ENCODE measurements at regions not wholly inside any gene's neighbourhood (a gene's known extent, or its start where the extent isn't known, plus 50 kb on each side); places are given as distances from the start of the nearest gene placed in this dataset.

DNA sequence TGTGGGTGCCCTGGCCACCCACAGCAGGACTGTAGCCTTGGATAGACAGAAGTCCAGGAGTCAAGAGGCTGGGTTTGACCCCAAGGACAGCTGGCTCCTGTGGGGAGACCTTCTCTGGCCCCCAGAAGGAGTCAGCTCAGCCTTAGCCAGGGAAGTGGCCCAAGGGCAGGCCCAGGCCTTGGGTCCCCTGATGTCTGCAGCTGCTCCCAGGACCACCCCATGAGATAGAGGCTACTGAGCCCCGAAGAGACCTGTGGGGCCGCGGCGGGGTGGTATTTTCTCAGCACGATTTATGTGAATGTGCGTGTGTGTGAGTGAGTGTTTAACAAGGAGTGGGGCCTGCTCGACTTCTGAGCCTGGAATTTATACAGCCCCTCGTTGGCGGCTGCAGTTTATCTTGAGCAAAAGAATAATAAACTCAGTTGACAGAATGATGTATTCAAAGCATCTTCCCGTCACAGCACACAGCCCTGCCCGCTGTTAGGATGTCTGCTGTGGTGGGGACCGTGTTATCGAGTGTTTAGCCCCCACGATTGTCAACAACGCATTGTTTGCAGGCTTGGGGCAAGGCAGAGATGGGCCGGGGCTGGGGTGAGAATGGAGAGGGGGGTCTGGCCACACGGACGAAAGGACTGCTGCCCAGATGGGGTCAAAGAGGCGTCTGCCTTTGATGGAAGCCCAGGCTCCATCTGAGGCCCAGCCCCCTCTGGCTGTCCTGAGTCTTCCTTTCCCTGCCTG is 163.3 kb downstream of the VEGFA start:
- no peak for DNase-seq (ENCODE audit: low read depth in 1 of 2, low spot score in 1 of 2)
- TF ChIP-seq POLR2AphosphoS5 (IDR thresholded peaks at IDR 0.05; ENCODE audit: low read depth): no peak
- TF ChIP-seq, protein P1, sequence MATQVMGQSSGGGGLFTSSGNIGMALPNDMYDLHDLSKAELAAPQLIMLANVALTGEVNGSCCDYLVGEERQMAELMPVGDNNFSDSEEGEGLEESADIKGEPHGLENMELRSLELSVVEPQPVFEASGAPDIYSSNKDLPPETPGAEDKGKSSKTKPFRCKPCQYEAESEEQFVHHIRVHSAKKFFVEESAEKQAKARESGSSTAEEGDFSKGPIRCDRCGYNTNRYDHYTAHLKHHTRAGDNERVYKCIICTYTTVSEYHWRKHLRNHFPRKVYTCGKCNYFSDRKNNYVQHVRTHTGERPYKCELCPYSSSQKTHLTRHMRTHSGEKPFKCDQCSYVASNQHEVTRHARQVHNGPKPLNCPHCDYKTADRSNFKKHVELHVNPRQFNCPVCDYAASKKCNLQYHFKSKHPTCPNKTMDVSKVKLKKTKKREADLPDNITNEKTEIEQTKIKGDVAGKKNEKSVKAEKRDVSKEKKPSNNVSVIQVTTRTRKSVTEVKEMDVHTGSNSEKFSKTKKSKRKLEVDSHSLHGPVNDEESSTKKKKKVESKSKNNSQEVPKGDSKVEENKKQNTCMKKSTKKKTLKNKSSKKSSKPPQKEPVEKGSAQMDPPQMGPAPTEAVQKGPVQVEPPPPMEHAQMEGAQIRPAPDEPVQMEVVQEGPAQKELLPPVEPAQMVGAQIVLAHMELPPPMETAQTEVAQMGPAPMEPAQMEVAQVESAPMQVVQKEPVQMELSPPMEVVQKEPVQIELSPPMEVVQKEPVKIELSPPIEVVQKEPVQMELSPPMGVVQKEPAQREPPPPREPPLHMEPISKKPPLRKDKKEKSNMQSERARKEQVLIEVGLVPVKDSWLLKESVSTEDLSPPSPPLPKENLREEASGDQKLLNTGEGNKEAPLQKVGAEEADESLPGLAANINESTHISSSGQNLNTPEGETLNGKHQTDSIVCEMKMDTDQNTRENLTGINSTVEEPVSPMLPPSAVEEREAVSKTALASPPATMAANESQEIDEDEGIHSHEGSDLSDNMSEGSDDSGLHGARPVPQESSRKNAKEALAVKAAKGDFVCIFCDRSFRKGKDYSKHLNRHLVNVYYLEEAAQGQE (IDR thresholded peaks at IDR 0.05; ENCODE audit: insufficient replicate concordance, low read depth): no peak
- no peak for TF ChIP-seq SPI1 (IDR thresholded peaks at IDR 0.05; ENCODE audit: borderline replicate concordance, low read depth)
- no peak for TF ChIP-seq GABPA (IDR thresholded peaks at IDR 0.05; ENCODE audit: low read depth)
- no peak for TF ChIP-seq CTCF (IDR thresholded peaks at IDR 0.05; ENCODE audit: insufficient read depth, low read length)
- Histone ChIP-seq H3K27me3 (ENCODE audit: insufficient read depth, poor library complexity, severe bottlenecking) (no peaks in the 10 kb centered on the region), H3K4me3 (replicated peaks; ENCODE audit: insufficient read depth, low read length) (no peak overlapping the region), H3K27ac (replicated peaks) (no peak overlapping the region)

DNA sequence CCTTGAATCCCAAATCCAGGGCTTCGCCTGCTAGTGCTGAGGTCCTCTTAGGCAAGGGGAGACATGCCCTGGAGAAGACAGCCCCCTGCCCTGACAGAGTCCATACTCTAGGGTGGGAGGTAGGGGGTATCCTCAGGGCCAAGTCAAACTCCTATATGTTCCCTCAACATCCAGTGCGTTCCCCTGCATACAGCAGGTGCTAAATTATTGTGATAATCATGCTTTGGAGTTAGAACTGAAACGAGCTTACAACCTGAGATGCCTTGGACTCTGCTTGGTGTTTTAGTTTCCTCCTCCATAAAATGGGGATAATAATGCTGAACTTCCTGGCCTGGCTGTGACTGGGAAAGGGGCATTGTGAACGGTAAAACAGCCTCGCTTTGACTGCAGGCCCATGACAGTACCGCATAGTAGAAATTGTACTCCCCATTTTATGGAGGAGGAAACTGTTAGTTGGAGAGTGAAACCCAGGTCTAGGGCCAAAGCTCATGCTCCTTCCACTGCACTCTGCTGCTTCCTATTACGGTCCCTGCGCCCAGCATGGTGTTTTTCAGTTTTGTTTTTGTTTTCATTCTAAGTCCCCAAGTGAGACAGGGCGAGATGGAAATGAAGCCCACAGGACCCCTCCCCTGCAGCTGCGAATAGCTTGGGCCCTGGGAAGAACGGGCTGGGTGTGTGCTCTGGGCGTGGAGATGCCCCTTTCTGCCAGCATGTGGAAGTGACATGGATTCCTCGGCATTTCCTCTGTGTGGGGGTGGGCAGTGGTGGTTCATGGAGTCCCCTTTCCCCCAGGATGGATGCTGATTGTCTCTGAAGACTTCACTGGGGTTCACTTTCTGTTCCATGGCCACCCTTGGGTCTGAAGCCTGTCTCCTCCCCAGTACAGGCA is 162.5 kb downstream of the VEGFA start:
- TF ChIP-seq SPI1 (IDR thresholded peaks at IDR 0.05; ENCODE audit: borderline replicate concordance, low read depth) (no peak), CTCF (IDR thresholded peaks at IDR 0.05; ENCODE audit: insufficient read depth, low read length) (no peak), GABPA (IDR thresholded peaks at IDR 0.05; ENCODE audit: low read depth) (no peak), POLR2AphosphoS5 (IDR thresholded peaks at IDR 0.05; ENCODE audit: low read depth) (no peak)
- TF ChIP-seq, protein P1 (IDR thresholded peaks at IDR 0.05; ENCODE audit: insufficient replicate concordance, low read depth): no peak
- Histone ChIP-seq H3K4me3 (replicated peaks; ENCODE audit: insufficient read depth, low read length) (no peak overlapping the region), H3K27me3 (ENCODE audit: insufficient read depth, poor library complexity, severe bottlenecking) (no peaks in the 10 kb centered on the region), H3K27ac (replicated peaks) (no peak overlapping the region)
- DNase-seq (ENCODE audit: low read depth in 1 of 2, low spot score in 1 of 2): no peak

- Histone ChIP-seq H3K27ac (replicated peaks) (no peak overlapping the region), H3K27me3 (ENCODE audit: insufficient read depth, poor library complexity, severe bottlenecking) (no peaks in the 10 kb centered on the region), H3K4me3 (replicated peaks; ENCODE audit: insufficient read depth, low read length) (no peak overlapping the region)
- no peak for DNase-seq (ENCODE audit: low read depth in 1 of 2, low spot score in 1 of 2)
- TF ChIP-seq GABPA (IDR thresholded peaks at IDR 0.05; ENCODE audit: low read depth) (no peak), POLR2AphosphoS5 (IDR thresholded peaks at IDR 0.05; ENCODE audit: low read depth) (no peak), SPI1 (IDR thresholded peaks at IDR 0.05; ENCODE audit: borderline replicate concordance, low read depth) (no peak), CTCF (IDR thresholded peaks at IDR 0.05; ENCODE audit: insufficient read depth, low read length) (no peak)
- TF ChIP-seq, protein P1 (IDR thresholded peaks at IDR 0.05; ENCODE audit: insufficient replicate concordance, low read depth): no peak
Measured at GRCh38 chr6:43931201-43931600, 161.2 kb downstream of the VEGFA start.
